LNCaP clone FGC (cell line): ENCODE measurements at regions not wholly inside any gene's neighbourhood (a gene's known extent, or its start where the extent isn't known, plus 50 kb on each side); places are given as distances from the start of the nearest gene placed in this dataset.

Source experiments
- DNase-seq: peaks from one replicate; pipeline ENCODE4 v3.0.0-alpha.2; 2011; ENCODE audit warnings: low read depth
- H3K4me3 ChIP-seq: 2 replicates; pipeline ENCODE4 v1.5.1; 2011; ENCODE audit warnings: mild to moderate bottlenecking, low read depth, low read length, control low read depth
- TF ChIP-seq, protein P1 (sequence below): IDR thresholded peaks from 2 replicates; pipeline ENCODE4 v1.5.1; 2012; ENCODE audit warnings: mild to moderate bottlenecking; ENCODE audit not compliant: control insufficient read depth, insufficient read depth; ENCODE audit errors: extremely low read depth

DNA sequence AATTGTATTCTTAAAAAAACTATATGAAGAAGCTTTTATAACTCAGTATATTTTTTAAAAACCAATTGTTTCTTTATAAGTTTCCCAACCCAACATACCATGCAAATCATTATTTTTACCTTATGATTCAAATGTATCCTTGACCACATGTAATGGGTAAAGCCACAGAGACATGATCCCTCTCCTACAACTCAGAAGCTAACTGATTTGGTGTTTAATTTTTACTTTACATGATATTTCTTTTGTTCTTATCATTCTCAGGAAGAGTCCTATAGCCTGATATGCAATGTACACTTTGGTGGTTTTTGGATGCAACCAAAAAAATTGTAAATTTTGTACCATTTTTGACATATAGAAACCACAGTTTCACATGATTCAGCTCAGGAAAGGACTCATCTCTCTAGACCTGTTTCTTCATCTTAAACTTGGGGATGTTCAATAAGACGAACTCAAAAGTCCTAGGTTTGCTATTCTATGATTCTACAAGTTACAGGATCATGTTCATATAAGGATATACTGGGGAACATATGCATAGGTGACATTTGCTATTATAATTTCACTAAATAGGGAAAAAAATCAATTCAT, 85.2 kb upstream of the RBBP8 start:
- no peak for DNase-seq
- no peak overlapping the region for H3K4me3 ChIP-seq
- TF ChIP-seq, protein P1, sequence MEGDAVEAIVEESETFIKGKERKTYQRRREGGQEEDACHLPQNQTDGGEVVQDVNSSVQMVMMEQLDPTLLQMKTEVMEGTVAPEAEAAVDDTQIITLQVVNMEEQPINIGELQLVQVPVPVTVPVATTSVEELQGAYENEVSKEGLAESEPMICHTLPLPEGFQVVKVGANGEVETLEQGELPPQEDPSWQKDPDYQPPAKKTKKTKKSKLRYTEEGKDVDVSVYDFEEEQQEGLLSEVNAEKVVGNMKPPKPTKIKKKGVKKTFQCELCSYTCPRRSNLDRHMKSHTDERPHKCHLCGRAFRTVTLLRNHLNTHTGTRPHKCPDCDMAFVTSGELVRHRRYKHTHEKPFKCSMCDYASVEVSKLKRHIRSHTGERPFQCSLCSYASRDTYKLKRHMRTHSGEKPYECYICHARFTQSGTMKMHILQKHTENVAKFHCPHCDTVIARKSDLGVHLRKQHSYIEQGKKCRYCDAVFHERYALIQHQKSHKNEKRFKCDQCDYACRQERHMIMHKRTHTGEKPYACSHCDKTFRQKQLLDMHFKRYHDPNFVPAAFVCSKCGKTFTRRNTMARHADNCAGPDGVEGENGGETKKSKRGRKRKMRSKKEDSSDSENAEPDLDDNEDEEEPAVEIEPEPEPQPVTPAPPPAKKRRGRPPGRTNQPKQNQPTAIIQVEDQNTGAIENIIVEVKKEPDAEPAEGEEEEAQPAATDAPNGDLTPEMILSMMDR = no peak

GRCh38 chr18:22848615-22849014, 84.5 kb upstream of the RBBP8 start:
- DNase-seq = no peak

GRCh38 chr18:22856870-22857269, 76.3 kb upstream of the RBBP8 start:
- TF ChIP-seq, protein P1 = no peak
- DNase-seq = no peak
- no peak overlapping the region for H3K4me3 ChIP-seq

More at GRCh38 chr18:22848615-22849014, 84.5 kb upstream of the RBBP8 start:
- TF ChIP-seq, protein P1 = no peak
- H3K4me3 ChIP-seq = no peak overlapping the region

GRCh38 chr18:22858121-22858520, 75.0 kb upstream of the RBBP8 start:
- DNase-seq = no peak
- TF ChIP-seq, protein P1 = no peak
- no peak overlapping the region for H3K4me3 ChIP-seq

DNA sequence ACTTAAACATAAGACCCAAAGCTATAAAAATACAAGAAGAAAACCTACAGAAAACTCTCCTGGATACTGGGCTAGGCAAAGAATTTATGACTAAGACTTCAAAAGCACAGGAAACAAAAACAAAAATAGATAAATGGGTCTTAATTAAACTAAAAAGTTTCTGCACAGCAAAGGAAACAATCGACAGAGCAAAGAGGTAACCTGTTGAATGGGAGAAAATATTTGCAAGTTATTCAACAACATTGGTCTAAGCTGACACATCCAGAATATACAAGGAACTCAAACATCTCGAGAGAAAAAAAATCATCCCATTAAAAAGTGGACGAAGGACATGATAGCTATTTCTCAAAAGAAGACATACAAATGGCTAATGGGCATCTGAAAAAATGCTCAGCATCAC, 72.3 kb upstream of the RBBP8 start:
- DNase-seq = no peak
- TF ChIP-seq, protein P1 = no peak

DNA sequence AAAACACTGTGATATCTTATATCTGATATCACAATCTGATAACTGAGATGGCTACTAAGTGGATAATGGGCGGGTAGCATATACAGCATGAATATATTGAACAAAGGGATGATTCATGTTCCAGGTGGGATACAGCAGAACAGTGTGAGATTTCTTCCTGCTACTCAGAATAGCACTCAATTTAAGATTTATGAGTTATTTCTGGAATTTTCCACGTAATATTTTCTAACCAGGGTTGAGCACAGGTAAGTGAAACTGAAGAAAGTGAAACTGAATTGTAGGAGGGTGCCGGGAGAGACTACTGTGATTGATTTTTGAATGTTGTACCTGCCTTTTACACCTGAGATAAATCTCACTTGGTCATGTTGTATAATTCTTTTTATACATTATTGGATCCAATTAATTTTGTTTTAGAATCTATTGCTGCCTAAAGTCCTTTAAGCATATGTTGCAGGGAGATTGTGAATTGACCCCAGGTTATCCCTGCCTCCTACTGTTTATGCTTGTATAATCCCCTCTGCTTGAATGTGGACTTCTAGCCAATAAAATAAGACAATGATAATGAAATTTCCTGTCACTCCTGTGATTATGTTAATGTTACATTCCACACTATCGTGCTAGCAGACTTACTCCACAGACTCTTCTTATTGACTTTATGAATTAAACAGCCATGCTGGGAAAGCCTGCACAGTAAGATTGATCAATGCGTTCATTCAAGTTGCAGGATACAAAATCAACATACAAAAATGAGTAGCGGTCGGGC, 67.6 kb upstream of the RBBP8 start:
- no peak overlapping the region for H3K4me3 ChIP-seq
- no peak for DNase-seq
- TF ChIP-seq, protein P1 = no peak

More for the DNA sequence above, 72.3 kb upstream of the RBBP8 start:
- H3K4me3 ChIP-seq = no peak overlapping the region
